HG02938 (cell line): ENCODE measurements at regions not wholly inside any gene's neighbourhood (a gene's known extent, or its start where the extent isn't known, plus 50 kb on each side); places are given as distances from the start of the nearest gene placed in this dataset.
"Not testable (repeated sequence)": the region's sequence is repeated elsewhere in the genome, so short reads cannot be mapped to it uniquely, and the experiment has no call there.

Experiments used
- ATAC-seq: cut with Tn5 transposase; IDR thresholded peaks from one replicate; pipeline ENCODE4 v1.9.1; 2021; ENCODE audit warnings: mild to moderate bottlenecking, moderate library complexity; ENCODE audit not compliant: unreplicated experiment

GRCh38 chr4:186954956-186955355, 231.3 kb upstream of the FAT1 start:
- ATAC-seq, result no peak

- no peak for ATAC-seq
These were observed 234.4 kb upstream of the FAT1 start for GRCh38 chr4:186957952-186958555.

GRCh38 chr4:186958726-186959350, 235.2 kb upstream of the FAT1 start:
- ATAC-seq, result no peak

GRCh38 chr4:186979961-186980745, 256.5 kb upstream of the FAT1 start:
- no peak for ATAC-seq

- ATAC-seq, result no peak
These were observed 257.5 kb upstream of the FAT1 start for GRCh38 chr4:186981161-186981560.

GRCh38 chr4:186982160-186982559, 258.5 kb upstream of the FAT1 start:
- no peak for ATAC-seq

GRCh38 chr4:186984105-186984644, 260.5 kb upstream of the FAT1 start:
- no peak for ATAC-seq

- no peak for ATAC-seq
These were observed 276.0 kb upstream of the FAT1 start for GRCh38 chr4:186999686-187000085.

- ATAC-seq, result no peak
These were observed 276.6 kb upstream of the FAT1 start for GRCh38 chr4:187000281-187000680.

GRCh38 chr4:187002133-187002532, 278.5 kb upstream of the FAT1 start:
- ATAC-seq, result not testable (repeated sequence)

- ATAC-seq, result no peak
These were observed 281.0 kb upstream of the FAT1 start for GRCh38 chr4:187004628-187005027.

GRCh38 chr4:187006189-187006618, 282.5 kb upstream of the FAT1 start:
- no peak for ATAC-seq

GRCh38 chr4:187010052-187010451, 286.4 kb upstream of the FAT1 start:
- ATAC-seq, result no peak

GRCh38 chr4:187016101-187016500, 292.4 kb upstream of the FAT1 start:
- no peak for ATAC-seq

- no peak for ATAC-seq
These were observed 293.5 kb upstream of the FAT1 start for GRCh38 chr4:187017147-187017546.

- ATAC-seq, result no peak
These were observed 296.2 kb upstream of the FAT1 start for GRCh38 chr4:187019896-187020295.

- ATAC-seq, result no peak
These were observed 297.0 kb upstream of the FAT1 start for GRCh38 chr4:187020676-187021075.

- ATAC-seq, result no peak
These were observed 298.0 kb upstream of the FAT1 start for GRCh38 chr4:187021436-187022205.

- ATAC-seq, result no peak
These were observed 303.6 kb upstream of the FAT1 start for GRCh38 chr4:187027272-187027671.

GRCh38 chr4:187042251-187042650, 318.6 kb upstream of the FAT1 start:
- no peak for ATAC-seq

- no peak for ATAC-seq
These were observed 322.8 kb upstream of the FAT1 start for GRCh38 chr4:187046471-187046870.
